ELF-1 (cell line): ENCODE measurements at regions not wholly inside any gene's neighbourhood (a gene's known extent, or its start where the extent isn't known, plus 50 kb on each side); places are given as distances from the start of the nearest gene placed in this dataset.
A peak's percentile ranks its signal among the peaks of the same experiment; 100 is the strongest.

Experiments
- DNase-seq: peaks from one replicate; pipeline ENCODE4 v3.0.0-alpha.2; 2016; ENCODE audit warnings: low read depth, low spot score

GRCh38 chr15:97688886-97689285 lies 271.6 kb upstream of the ARRDC4 start:
- DNase-seq, result no peak

GRCh38 chr15:97691078-97691477 lies 269.4 kb upstream of the ARRDC4 start:
- no peak for DNase-seq

- DNase-seq, result no peak
These were observed 268.7 kb upstream of the ARRDC4 start for GRCh38 chr15:97691799-97692198.

GRCh38 chr15:97692301-97693015 lies 268.0 kb upstream of the ARRDC4 start:
- DNase-seq, result no peak

- DNase-seq, result no peak
These were observed 266.0 kb upstream of the ARRDC4 start for GRCh38 chr15:97694456-97694855.

GRCh38 chr15:97703400-97703799 lies 257.1 kb upstream of the ARRDC4 start:
- DNase-seq, result no peak

- DNase-seq, result no peak
These were observed 254.4 kb upstream of the ARRDC4 start for GRCh38 chr15:97706059-97706458.

- DNase-seq, result no peak
These were observed 252.3 kb upstream of the ARRDC4 start for GRCh38 chr15:97708252-97708651.

- no peak for DNase-seq
These were observed 248.0 kb upstream of the ARRDC4 start for GRCh38 chr15:97712530-97712929.

- DNase-seq, result no peak
These were observed 242.7 kb upstream of the ARRDC4 start for GRCh38 chr15:97717806-97718205.

GRCh38 chr15:97718509-97718908 lies 242.0 kb upstream of the ARRDC4 start:
- no peak for DNase-seq

GRCh38 chr15:97728791-97729190 lies 231.7 kb upstream of the ARRDC4 start:
- no peak for DNase-seq

GRCh38 chr15:97729270-97729669 lies 231.2 kb upstream of the ARRDC4 start:
- DNase-seq, result no peak

GRCh38 chr15:97730315-97730714 lies 230.2 kb upstream of the ARRDC4 start:
- DNase-seq, result no peak

GRCh38 chr15:97731859-97732258 lies 228.6 kb upstream of the ARRDC4 start:
- no peak for DNase-seq

- no peak for DNase-seq
These were observed 227.1 kb upstream of the ARRDC4 start for GRCh38 chr15:97733373-97733772.

GRCh38 chr15:97736748-97737147 lies 223.8 kb upstream of the ARRDC4 start:
- no peak for DNase-seq

GRCh38 chr15:97745481-97746071 lies 214.9 kb upstream of the ARRDC4 start:
- peak; percentile 37 for DNase-seq

- DNase-seq, result no peak
These were observed 213.2 kb upstream of the ARRDC4 start for GRCh38 chr15:97747342-97747741.

GRCh38 chr15:97748576-97748975 lies 211.9 kb upstream of the ARRDC4 start:
- DNase-seq, result no peak

- DNase-seq, result no peak
These were observed 210.4 kb upstream of the ARRDC4 start for GRCh38 chr15:97750060-97750459.

- no peak for DNase-seq
These were observed 204.8 kb upstream of the ARRDC4 start for GRCh38 chr15:97755726-97756125.

- DNase-seq, result no peak
These were observed 201.1 kb upstream of the ARRDC4 start for GRCh38 chr15:97759363-97759762.

GRCh38 chr15:97761110-97761509 lies 199.4 kb upstream of the ARRDC4 start:
- no peak for DNase-seq
